CD4-positive, CD25-positive, alpha-beta regulatory T cell (primary cell): ENCODE measurements at regions not wholly inside any gene's neighbourhood (a gene's known extent, or its start where the extent isn't known, plus 50 kb on each side); places are given as distances from the start of the nearest gene placed in this dataset.

Experiments
- ATAC-seq, 2 donors: fragments of 150-1000 bp; cut with Tn5 transposase; one replicate each; pipeline ENCODE4 v1.10.0; 2021; ENCODE audit warnings: low read depth in 2 of 2, moderate number of reproducible peaks in 2 of 2, moderate library complexity in 1 of 2
- DNase-seq, 3 donors: peaks; one replicate each; pipeline versions ENCODE4 v3.0.0 to v3.0.0-alpha.2; 2012 to 2022; ENCODE audit warnings: mixed read lengths in 1 of 3
- H3K27ac ChIP-seq: one replicate; pipeline ENCODE4 v1.7.0; 2013; ENCODE audit warnings: mild to moderate bottlenecking, low read length; ENCODE audit not compliant: insufficient read depth, poor library complexity, severe bottlenecking
- H3K27me3 ChIP-seq: one replicate; pipeline ENCODE4 v1.7.0; 2013; ENCODE audit warnings: low read length; ENCODE audit not compliant: control insufficient read depth, insufficient read depth
- H3K36me3 ChIP-seq: one replicate; pipeline ENCODE4 v1.7.0; 2013; ENCODE audit warnings: mild to moderate bottlenecking, low read length, moderate library complexity; ENCODE audit not compliant: control insufficient read depth, insufficient read depth
- H3K4me1 ChIP-seq: 2 replicates; pipeline ENCODE4 v1.7.0; 2013; ENCODE audit warnings: mild to moderate bottlenecking, low read length; ENCODE audit not compliant: insufficient read depth, control insufficient read depth, poor library complexity, severe bottlenecking
- H3K4me3 ChIP-seq: one replicate; pipeline ENCODE4 v1.7.0; 2013; ENCODE audit warnings: low read depth, mild to moderate bottlenecking, low read length, moderate library complexity
- H3K9me3 ChIP-seq, 2 experiments: 1 replicate in 1 of 2; 2 replicates in 1 of 2; pipeline ENCODE4 v1.7.0; 2013; ENCODE audit warnings: low read length in 2 of 2, mild to moderate bottlenecking in 1 of 2, moderate library complexity in 1 of 2; ENCODE audit not compliant: control insufficient read depth in 2 of 2
- H3K27ac Mint-ChIP-seq, 3 donors: one replicate each; pipeline ENCODE4 v1.8.0; 2020 to 2022; ENCODE audit warnings: mild to moderate bottlenecking in 3 of 3, mixed read lengths in 3 of 3, moderate library complexity in 2 of 3
- H3K27me3 Mint-ChIP-seq: one replicate; pipeline ENCODE4 v1.8.0; 2022; ENCODE audit warnings: mild to moderate bottlenecking, mixed read lengths
- H3K36me3 Mint-ChIP-seq: one replicate; pipeline ENCODE4 v1.8.0; 2020; ENCODE audit warnings: mixed read lengths
- H3K4me1 Mint-ChIP-seq, 4 donors: one replicate each; pipeline ENCODE4 v1.8.0; 2020 to 2022; ENCODE audit warnings: mixed read lengths in 4 of 4, mild to moderate bottlenecking in 1 of 4
- H3K4me3 Mint-ChIP-seq, 4 donors: one replicate each; pipeline ENCODE4 v1.8.0; 2020 to 2022; ENCODE audit warnings: mild to moderate bottlenecking in 4 of 4, mixed read lengths in 4 of 4, moderate library complexity in 3 of 4
- H3K9me3 Mint-ChIP-seq, 7 donors: one replicate each; pipeline ENCODE4 v1.8.0; 2020 to 2022; ENCODE audit warnings: mixed read lengths in 7 of 7, mild to moderate bottlenecking in 3 of 7, moderate library complexity in 2 of 7

DNA sequence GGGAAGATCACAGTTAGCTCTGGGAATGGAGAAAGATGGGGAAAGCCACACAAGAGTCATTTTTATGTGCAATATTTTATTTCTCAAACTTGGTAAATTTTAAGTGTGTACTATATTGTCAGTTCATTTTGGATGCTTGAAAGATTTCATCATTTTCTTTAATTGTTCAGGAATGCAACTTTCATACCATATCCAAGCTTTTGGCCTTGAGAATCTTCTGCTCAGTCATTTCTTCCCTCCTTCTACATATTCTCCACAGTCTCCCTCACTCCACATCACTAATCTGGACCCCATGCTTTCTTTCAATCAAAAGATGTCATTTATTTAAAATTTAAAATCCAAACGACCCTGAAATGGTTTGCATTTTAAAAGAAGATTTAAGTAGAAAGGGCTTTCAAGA, 135.4 kb downstream of the FAM114A2 start:
- no peaks in the 10 kb centered on the region for H3K4me1 Mint-ChIP-seq
- no peaks in the 10 kb centered on the region for H3K4me1 ChIP-seq
- H3K27ac ChIP-seq, result no peak overlapping the region
- no peaks in the 10 kb centered on the region for H3K36me3 Mint-ChIP-seq
- no peak overlapping the region for H3K4me3 ChIP-seq
- H3K36me3 ChIP-seq, result no peaks in the 10 kb centered on the region
- H3K27me3 ChIP-seq, result no peaks in the 10 kb centered on the region
- DNase-seq (no peak), ATAC-seq (no peak)
- H3K9me3 Mint-ChIP-seq, result peaks cover 0 to 2% (median 0%) of the 10 kb centered on the region in 7 donors
- H3K27ac Mint-ChIP-seq, result no peak overlapping the region
- no peak overlapping the region for H3K4me3 Mint-ChIP-seq
- H3K9me3 ChIP-seq, result no peaks in the 10 kb centered on the region
- peaks cover 4% of the 10 kb centered on the region for H3K27me3 Mint-ChIP-seq

DNA sequence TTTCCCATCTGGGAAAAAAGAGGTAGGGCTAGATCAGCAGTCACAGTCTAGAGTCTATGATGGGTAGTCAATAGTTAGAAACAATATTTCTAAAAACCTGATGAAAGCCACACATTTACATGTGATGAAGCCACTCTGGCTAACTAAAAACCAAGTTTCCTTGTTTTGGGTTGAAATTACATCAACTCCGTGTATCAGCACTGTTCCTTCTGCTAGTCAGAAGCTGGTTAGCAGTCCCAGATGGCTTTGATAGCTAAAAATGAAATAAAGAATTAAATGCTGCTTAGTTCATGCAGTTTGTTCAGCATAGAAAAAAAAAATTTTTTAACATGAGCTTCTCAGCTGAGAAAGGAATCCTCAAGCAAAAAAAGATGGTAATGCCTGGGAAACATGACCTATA, 136.7 kb downstream of the FAM114A2 start:
- no peaks in the 10 kb centered on the region for H3K36me3 Mint-ChIP-seq

DNA sequence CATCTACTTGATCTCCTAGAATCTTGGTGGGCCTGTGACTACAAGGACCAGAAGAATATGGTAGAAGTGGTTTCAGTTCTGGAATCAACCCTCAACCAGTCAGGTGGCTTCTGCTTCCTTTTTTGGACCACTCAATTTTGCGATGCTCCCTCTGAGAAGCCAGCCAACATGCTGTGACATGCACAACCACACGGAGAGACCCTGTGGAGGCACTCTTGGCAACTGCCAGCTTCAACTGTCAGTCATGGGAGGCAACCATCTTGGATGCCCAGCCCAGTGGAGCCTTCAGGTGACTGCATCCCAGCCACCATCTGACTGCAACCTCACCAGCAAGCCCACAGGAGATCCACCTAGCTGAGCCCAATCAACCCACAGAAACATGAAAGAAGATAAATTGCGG, 137.3 kb downstream of the FAM114A2 start:
- Mint-ChIP-seq H3K36me3 (no peaks in the 10 kb centered on the region), H3K27me3 (peaks cover 4% of the 10 kb centered on the region), H3K4me1 (no peaks in the 10 kb centered on the region), H3K9me3 (peaks cover 0 to 2% (median 0%) of the 10 kb centered on the region in 7 donors), H3K4me3 (no peak overlapping the region), H3K27ac (no peak overlapping the region)
- no peak overlapping the region for H3K27ac ChIP-seq
- H3K4me1 ChIP-seq, result no peaks in the 10 kb centered on the region
- no peaks in the 10 kb centered on the region for H3K36me3 ChIP-seq
- no peaks in the 10 kb centered on the region for H3K27me3 ChIP-seq
- ATAC-seq (no peak), DNase-seq (no peak)
- H3K9me3 ChIP-seq, result no peaks in the 10 kb centered on the region
- H3K4me3 ChIP-seq, result no peak overlapping the region

More for the DNA sequence above, 136.7 kb downstream of the FAM114A2 start:
- H3K4me1 ChIP-seq, result no peaks in the 10 kb centered on the region
- Mint-ChIP-seq H3K9me3 (peaks cover 0 to 2% (median 0%) of the 10 kb centered on the region in 7 donors), H3K4me1 (no peaks in the 10 kb centered on the region), H3K4me3 (no peak overlapping the region), H3K27ac (no peak overlapping the region), H3K27me3 (peaks cover 4% of the 10 kb centered on the region)
- no peaks in the 10 kb centered on the region for H3K36me3 ChIP-seq
- no peaks in the 10 kb centered on the region for H3K9me3 ChIP-seq
- ATAC-seq (no peak), DNase-seq (no peak)
- H3K27me3 ChIP-seq, result no peaks in the 10 kb centered on the region
- H3K4me3 ChIP-seq, result no peak overlapping the region
- no peak overlapping the region for H3K27ac ChIP-seq

DNA sequence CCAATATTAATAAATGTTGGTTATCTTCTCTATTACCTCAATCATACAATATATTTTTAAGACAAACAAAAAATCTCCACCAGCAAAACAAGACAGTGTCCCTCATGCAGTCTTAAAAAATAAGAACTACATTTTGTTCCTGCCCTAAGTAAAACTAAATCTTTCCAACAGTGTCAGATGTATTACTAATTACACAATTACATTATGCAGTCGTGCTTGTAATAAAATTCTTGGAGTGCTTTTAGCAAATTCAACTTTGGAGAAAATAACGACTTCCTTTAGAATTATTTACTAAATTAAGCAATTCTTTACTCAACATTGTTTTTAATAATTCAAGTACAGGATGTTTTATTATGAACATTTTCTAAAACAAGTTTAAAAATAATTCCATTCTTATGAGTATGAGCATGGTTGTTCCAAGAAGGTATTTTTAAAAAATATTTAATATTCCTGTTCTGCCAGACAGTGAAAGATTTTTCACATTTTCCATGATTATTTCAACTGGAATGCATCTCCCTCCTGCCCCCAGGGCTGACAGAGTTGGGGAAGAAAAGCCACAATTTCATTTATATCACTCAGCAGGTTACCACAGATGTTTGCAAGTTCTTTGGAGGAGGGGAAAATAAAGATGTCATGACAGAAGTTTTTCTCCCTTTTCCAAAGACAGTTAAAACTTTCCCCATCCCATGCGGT, 137.9 kb downstream of the FAM114A2 start:
- Histone ChIP-seq H3K4me1 (no peaks in the 10 kb centered on the region), H3K27me3 (no peaks in the 10 kb centered on the region), H3K4me3 (no peak overlapping the region), H3K36me3 (no peaks in the 10 kb centered on the region), H3K27ac (no peak overlapping the region), H3K9me3 (no peaks in the 10 kb centered on the region)
- H3K36me3 Mint-ChIP-seq, result no peaks in the 10 kb centered on the region
- no peaks in the 10 kb centered on the region for H3K4me1 Mint-ChIP-seq
- H3K27ac Mint-ChIP-seq, result no peak overlapping the region
- H3K27me3 Mint-ChIP-seq, result peaks cover 4% of the 10 kb centered on the region
- H3K9me3 Mint-ChIP-seq, result peaks cover 0 to 2% (median 0%) of the 10 kb centered on the region in 7 donors
- H3K4me3 Mint-ChIP-seq, result no peak overlapping the region
- no peak for ATAC-seq
- DNase-seq, result no peak

DNA sequence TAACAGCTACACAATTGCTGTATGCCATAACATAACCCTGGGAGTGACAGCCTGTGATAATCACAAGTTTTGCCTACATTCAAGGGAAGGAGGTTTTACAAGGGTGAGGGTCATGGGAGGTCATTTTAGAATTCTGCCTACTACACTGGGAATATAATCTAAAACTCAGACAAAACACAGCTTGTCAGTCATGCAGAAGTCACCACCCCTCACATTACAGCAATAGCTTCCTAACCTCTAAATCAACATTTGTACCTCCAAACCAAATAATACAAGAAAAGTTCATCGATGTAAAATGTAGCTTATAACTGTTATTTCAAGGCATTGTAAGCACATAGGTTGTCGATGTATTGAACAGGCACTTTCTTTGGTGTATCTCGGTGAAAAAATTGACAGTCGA, 139.0 kb downstream of the FAM114A2 start:
- Histone ChIP-seq H3K4me1 (no peaks in the 10 kb centered on the region), H3K27ac (no peak overlapping the region), H3K36me3 (no peaks in the 10 kb centered on the region), H3K9me3 (no peaks in the 10 kb centered on the region), H3K27me3 (no peaks in the 10 kb centered on the region), H3K4me3 (no peak overlapping the region)
- Mint-ChIP-seq H3K36me3 (no peaks in the 10 kb centered on the region), H3K9me3 (peaks cover 0 to 3% (median 0%) of the 10 kb centered on the region in 7 donors), H3K27ac (no peak overlapping the region), H3K4me1 (no peaks in the 10 kb centered on the region), H3K4me3 (no peak overlapping the region), H3K27me3 (peaks cover 4% of the 10 kb centered on the region)
- ATAC-seq (no peak), DNase-seq (no peak)

DNA sequence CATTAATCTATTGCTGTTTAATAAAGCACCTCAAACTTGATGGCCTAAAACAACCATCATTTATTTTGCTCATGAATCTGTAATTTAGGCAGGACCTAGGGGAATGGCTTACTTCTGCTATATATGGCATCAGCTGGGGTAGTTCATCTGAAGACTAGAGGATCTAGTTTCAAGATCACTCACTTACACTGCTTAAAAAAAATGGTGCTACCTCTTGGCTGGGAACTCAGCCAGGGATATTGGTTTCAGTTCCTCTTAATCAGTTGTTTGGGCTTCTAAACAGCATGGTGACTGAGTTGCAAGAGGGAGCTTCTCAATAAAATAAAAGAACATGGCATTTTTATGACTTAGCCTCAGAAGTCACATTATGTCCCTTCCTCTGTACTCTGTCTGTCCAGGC, 142.0 kb downstream of the FAM114A2 start:
- no peak for DNase-seq
- Mint-ChIP-seq H3K4me1 (no peaks in the 10 kb centered on the region), H3K9me3 (peaks cover 0 to 3% (median 0%) of the 10 kb centered on the region in 7 donors), H3K27me3 (peaks cover 4% of the 10 kb centered on the region), H3K27ac (no peak overlapping the region), H3K36me3 (no peaks in the 10 kb centered on the region), H3K4me3 (no peak overlapping the region)
- Histone ChIP-seq H3K4me1 (no peaks in the 10 kb centered on the region), H3K36me3 (no peaks in the 10 kb centered on the region), H3K27ac (no peak overlapping the region), H3K9me3 (no peaks in the 10 kb centered on the region), H3K27me3 (no peaks in the 10 kb centered on the region), H3K4me3 (no peak overlapping the region)
- ATAC-seq, result no peak

DNA sequence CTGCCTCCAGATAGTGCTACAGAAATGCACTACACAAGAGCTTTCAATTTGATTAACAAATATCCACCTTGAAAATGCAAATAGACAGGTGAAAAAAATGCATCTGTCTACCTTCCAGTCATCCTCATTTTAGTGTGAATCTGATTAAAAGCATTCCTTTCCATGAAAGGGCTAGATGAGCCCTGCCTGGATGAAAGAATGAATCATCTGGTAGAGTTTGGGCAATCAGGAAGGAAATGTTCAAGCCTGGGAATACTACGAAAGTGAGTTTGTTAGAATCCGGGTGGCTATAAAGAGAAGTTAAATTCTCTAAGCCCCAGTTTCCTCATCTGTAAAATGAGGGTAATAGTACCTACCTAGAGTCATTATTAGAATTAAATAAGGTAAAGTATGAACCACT, 142.6 kb downstream of the FAM114A2 start:
- DNase-seq (no peak), ATAC-seq (no peak)
- H3K4me1 ChIP-seq, result no peaks in the 10 kb centered on the region
- H3K27ac ChIP-seq, result no peak overlapping the region
- Mint-ChIP-seq H3K4me1 (no peaks in the 10 kb centered on the region), H3K4me3 (no peak overlapping the region), H3K36me3 (no peaks in the 10 kb centered on the region), H3K27me3 (peaks cover 4% of the 10 kb centered on the region), H3K9me3 (peaks cover 0 to 4% (median 0%) of the 10 kb centered on the region in 7 donors), H3K27ac (no peak overlapping the region)
- H3K27me3 ChIP-seq, result no peaks in the 10 kb centered on the region
- H3K9me3 ChIP-seq, result no peaks in the 10 kb centered on the region
- H3K36me3 ChIP-seq, result no peaks in the 10 kb centered on the region
- no peak overlapping the region for H3K4me3 ChIP-seq

DNA sequence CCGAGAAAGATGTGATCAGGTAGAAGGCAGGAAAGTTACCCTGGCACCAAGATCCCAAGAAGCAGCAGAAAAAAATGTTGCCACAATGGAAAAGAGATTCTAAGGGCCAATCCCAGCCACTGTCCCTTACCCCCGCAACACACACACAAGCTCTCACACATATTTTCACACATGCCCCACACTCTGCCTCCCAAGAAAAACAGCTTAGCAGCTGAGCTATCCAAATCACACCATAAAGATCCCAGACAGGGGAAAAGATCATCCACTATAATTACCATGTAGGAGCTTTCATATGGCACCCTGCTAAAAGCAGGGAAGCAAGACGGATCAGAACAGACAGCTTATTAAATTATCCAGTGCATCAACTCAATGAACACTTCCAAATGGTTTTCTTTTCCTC, 143.4 kb downstream of the FAM114A2 start:
- no peaks in the 10 kb centered on the region for H3K27me3 ChIP-seq
- no peak overlapping the region for H3K27ac ChIP-seq
- DNase-seq (no peak), ATAC-seq (no peak)
- no peaks in the 10 kb centered on the region for H3K9me3 ChIP-seq
- H3K27ac Mint-ChIP-seq, result no peak overlapping the region
- no peaks in the 10 kb centered on the region for H3K4me1 ChIP-seq
- H3K9me3 Mint-ChIP-seq, result peaks cover 0 to 4% (median 0%) of the 10 kb centered on the region in 7 donors
- H3K27me3 Mint-ChIP-seq, result peaks cover 4% of the 10 kb centered on the region
- no peak overlapping the region for H3K4me3 Mint-ChIP-seq
- no peaks in the 10 kb centered on the region for H3K36me3 Mint-ChIP-seq
- no peaks in the 10 kb centered on the region for H3K4me1 Mint-ChIP-seq
- H3K4me3 ChIP-seq, result no peak overlapping the region
- no peaks in the 10 kb centered on the region for H3K36me3 ChIP-seq
